ENCODE measurements at regions not wholly inside any gene's neighbourhood (a gene's known extent, or its start where the extent isn't known, plus 50 kb on each side); places are given as distances from the start of the nearest gene placed in this dataset.

- DNase-seq (ENCODE audit: unreplicated experiment): no peak
- Mint-ChIP-seq H3K27me3 (ENCODE audit: insufficient read depth, unreplicated experiment) (no peaks in the 10 kb centered on the region), H3K4me3 (ENCODE audit: unreplicated experiment) (no peak overlapping the region), H3K4me1 (ENCODE audit: insufficient read depth, unreplicated experiment) (peaks cover 13% of the 10 kb centered on the region), H3K36me3 (ENCODE audit: insufficient read depth, unreplicated experiment) (no peaks in the 10 kb centered on the region), H3K9me3 (ENCODE audit: unreplicated experiment) (no peaks in the 10 kb centered on the region), H3K27ac (ENCODE audit: low read depth, unreplicated experiment) (no peak overlapping the region)
- TF ChIP-seq CTCF (IDR thresholded peaks at IDR 0.05; ENCODE audit: unreplicated experiment): no peak
- POLR2A ChIA-PET: no interaction called here
- intact Hi-C loops (cut with micrococcal nuclease): no loop called here
- BruUV-seq (replicated peaks): no TSS peak
- CTCF ChIA-PET: no interaction called here
Measured at GRCh38 chr2:5975401-5975800, 283.2 kb downstream of the SOX11 start.

GRCh38 chr2:5976531-5977065 lies 284.4 kb downstream of the SOX11 start:
- no peaks in the 10 kb centered on the region for H3K9me3 Mint-ChIP-seq (ENCODE audit: unreplicated experiment)
- H3K27ac Mint-ChIP-seq (ENCODE audit: low read depth, unreplicated experiment): no peak overlapping the region
- no peaks in the 10 kb centered on the region for H3K27me3 Mint-ChIP-seq (ENCODE audit: insufficient read depth, unreplicated experiment)
- H3K4me1 Mint-ChIP-seq (ENCODE audit: insufficient read depth, unreplicated experiment): peaks cover 13% of the 10 kb centered on the region
- ChIA-PET POLR2A (no interaction called here), CTCF (interaction anchor here (1.0 kb wide), 1 partner anchor 14 kb away, joined by 3 read pairs; no protein-coding TSS in a partner anchor)
- no peak overlapping the region for H3K4me3 Mint-ChIP-seq (ENCODE audit: unreplicated experiment)
- no peak for TF ChIP-seq CTCF (IDR thresholded peaks at IDR 0.05; ENCODE audit: unreplicated experiment)
- no TSS peak for BruUV-seq (replicated peaks)
- DNase-seq (ENCODE audit: unreplicated experiment): no peak
- intact Hi-C loops (cut with micrococcal nuclease): no loop called here
- no peaks in the 10 kb centered on the region for H3K36me3 Mint-ChIP-seq (ENCODE audit: insufficient read depth, unreplicated experiment)

- peaks cover 13% of the 10 kb centered on the region for H3K4me1 Mint-ChIP-seq (ENCODE audit: insufficient read depth, unreplicated experiment)
Measured at GRCh38 chr2:5977477-5977876, 285.3 kb downstream of the SOX11 start.

GRCh38 chr2:5978131-5978751 lies 286.1 kb downstream of the SOX11 start:
- no TSS peak for BruUV-seq (replicated peaks)

More at GRCh38 chr2:5977477-5977876, 285.3 kb downstream of the SOX11 start:
- Mint-ChIP-seq H3K4me3 (ENCODE audit: unreplicated experiment) (no peak overlapping the region), H3K27me3 (ENCODE audit: insufficient read depth, unreplicated experiment) (no peaks in the 10 kb centered on the region), H3K9me3 (ENCODE audit: unreplicated experiment) (no peaks in the 10 kb centered on the region), H3K36me3 (ENCODE audit: insufficient read depth, unreplicated experiment) (no peaks in the 10 kb centered on the region), H3K27ac (ENCODE audit: low read depth, unreplicated experiment) (no peak overlapping the region)
- DNase-seq (ENCODE audit: unreplicated experiment): no peak
- no TSS peak for BruUV-seq (replicated peaks)
- no peak for TF ChIP-seq CTCF (IDR thresholded peaks at IDR 0.05; ENCODE audit: unreplicated experiment)
- ChIA-PET CTCF (no interaction called here), POLR2A (no interaction called here)
- intact Hi-C loops (cut with micrococcal nuclease): no loop called here

More at GRCh38 chr2:5978131-5978751, 286.1 kb downstream of the SOX11 start:
- DNase-seq (ENCODE audit: unreplicated experiment): no peak
- CTCF ChIA-PET: no interaction called here
- peak overlapping the region; percentile 43 for H3K27ac Mint-ChIP-seq (ENCODE audit: low read depth, unreplicated experiment)
- no peaks in the 10 kb centered on the region for H3K9me3 Mint-ChIP-seq (ENCODE audit: unreplicated experiment)
- intact Hi-C loops (cut with micrococcal nuclease): no loop called here
- H3K4me3 Mint-ChIP-seq (ENCODE audit: unreplicated experiment): no peak overlapping the region
- peaks cover 13% of the 10 kb centered on the region for H3K4me1 Mint-ChIP-seq (ENCODE audit: insufficient read depth, unreplicated experiment)
- POLR2A ChIA-PET: interaction anchor here (0.6 kb wide), 1 partner anchor 67 kb away, joined by 3 read pairs; no protein-coding TSS in a partner anchor
- no peaks in the 10 kb centered on the region for H3K27me3 Mint-ChIP-seq (ENCODE audit: insufficient read depth, unreplicated experiment)
- no peaks in the 10 kb centered on the region for H3K36me3 Mint-ChIP-seq (ENCODE audit: insufficient read depth, unreplicated experiment)
- no peak for TF ChIP-seq CTCF (IDR thresholded peaks at IDR 0.05; ENCODE audit: unreplicated experiment)

All from MCF 10A (cell line).